HG02678 (cell line): ENCODE measurements at regions not wholly inside any gene's neighbourhood (a gene's known extent, or its start where the extent isn't known, plus 50 kb on each side); places are given as distances from the start of the nearest gene placed in this dataset.
"Not testable (repeated sequence)": the region's sequence is repeated elsewhere in the genome, so short reads cannot be mapped to it uniquely, and the experiment has no call there.

ENCODE experiments used
- ATAC-seq: cut with Tn5 transposase; IDR thresholded peaks from one replicate; pipeline ENCODE4 v1.9.1; 2021; ENCODE audit warnings: mild to moderate bottlenecking, moderate library complexity; ENCODE audit not compliant: unreplicated experiment

- no peak for ATAC-seq
Measured at GRCh38 chr12:87585882-87586557, 443.2 kb downstream of the C12orf50 start.

- ATAC-seq = not testable (repeated sequence)
Measured at GRCh38 chr12:87579091-87579490, 450.1 kb downstream of the C12orf50 start.

- no peak for ATAC-seq
Measured at GRCh38 chr12:87575906-87576305, 453.3 kb downstream of the C12orf50 start.

GRCh38 chr12:87566918-87567317, 462.3 kb downstream of the C12orf50 start:
- ATAC-seq = not testable (repeated sequence)

GRCh38 chr12:87556985-87557384, 472.2 kb downstream of the C12orf50 start:
- ATAC-seq = no peak

- ATAC-seq = not testable (repeated sequence)
Measured at GRCh38 chr12:87531213-87531612, 498.0 kb downstream of the C12orf50 start.

GRCh38 chr12:87529413-87529812, 499.8 kb downstream of the C12orf50 start:
- no peak for ATAC-seq

- ATAC-seq = no peak
Measured at GRCh38 chr12:87520968-87521367, 508.2 kb downstream of the C12orf50 start.

- no peak for ATAC-seq
Measured at GRCh38 chr12:87518481-87518880, 510.7 kb downstream of the C12orf50 start.

- no peak for ATAC-seq
Measured at GRCh38 chr12:87518036-87518435, 511.2 kb downstream of the C12orf50 start.

- no peak for ATAC-seq
Measured at GRCh38 chr12:87513536-87514280, 515.5 kb downstream of the C12orf50 start.

GRCh38 chr12:87511371-87511770, 517.8 kb downstream of the C12orf50 start:
- no peak for ATAC-seq

GRCh38 chr12:87509237-87509820, 519.9 kb downstream of the C12orf50 start:
- no peak for ATAC-seq

- no peak for ATAC-seq
Measured at GRCh38 chr12:87491598-87491997, 537.6 kb downstream of the C12orf50 start.

GRCh38 chr12:87491089-87491488, 538.1 kb downstream of the C12orf50 start:
- ATAC-seq = no peak

- no peak for ATAC-seq
Measured at GRCh38 chr12:87469295-87469694, 559.9 kb downstream of the C12orf50 start.

- ATAC-seq = no peak
Measured at GRCh38 chr12:87467936-87468335, 561.3 kb downstream of the C12orf50 start.

- ATAC-seq = no peak
Measured at GRCh38 chr12:87464565-87464964, 564.6 kb downstream of the C12orf50 start.

GRCh38 chr12:87444039-87444438, 585.2 kb downstream of the C12orf50 start:
- no peak for ATAC-seq

GRCh38 chr12:87441511-87441910, 587.7 kb downstream of the C12orf50 start:
- no peak for ATAC-seq

GRCh38 chr12:87439990-87440827, 589.0 kb downstream of the C12orf50 start:
- ATAC-seq = no peak
